GM21367 (cell line): ENCODE measurements at regions not wholly inside any gene's neighbourhood (a gene's known extent, or its start where the extent isn't known, plus 50 kb on each side); places are given as distances from the start of the nearest gene placed in this dataset.

Experiments
- ATAC-seq: cut with Tn5 transposase; IDR thresholded peaks from one replicate; pipeline ENCODE4 v1.9.1; 2021; ENCODE audit not compliant: unreplicated experiment

DNA sequence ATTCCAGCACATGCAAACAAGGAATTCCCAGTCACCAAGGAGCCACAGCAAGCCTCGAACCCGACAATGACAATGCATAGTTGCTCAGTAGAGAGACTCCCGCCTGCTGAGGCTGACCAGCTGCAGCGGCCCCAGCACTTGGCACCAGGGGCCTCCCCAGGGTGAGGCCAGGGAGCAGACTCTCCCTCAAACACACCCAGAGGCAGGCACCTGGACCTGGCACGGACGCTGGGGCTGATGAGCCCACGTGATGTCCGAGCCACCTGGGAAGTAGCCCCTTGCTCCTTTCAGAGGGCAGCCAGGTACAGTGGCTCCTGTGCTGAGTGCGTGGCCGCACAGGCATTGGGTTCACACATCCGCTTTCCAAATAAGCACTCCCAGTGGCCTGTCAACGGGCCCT is 315.9 kb upstream of the TGFBR2 start:
- ATAC-seq, result no peak

DNA sequence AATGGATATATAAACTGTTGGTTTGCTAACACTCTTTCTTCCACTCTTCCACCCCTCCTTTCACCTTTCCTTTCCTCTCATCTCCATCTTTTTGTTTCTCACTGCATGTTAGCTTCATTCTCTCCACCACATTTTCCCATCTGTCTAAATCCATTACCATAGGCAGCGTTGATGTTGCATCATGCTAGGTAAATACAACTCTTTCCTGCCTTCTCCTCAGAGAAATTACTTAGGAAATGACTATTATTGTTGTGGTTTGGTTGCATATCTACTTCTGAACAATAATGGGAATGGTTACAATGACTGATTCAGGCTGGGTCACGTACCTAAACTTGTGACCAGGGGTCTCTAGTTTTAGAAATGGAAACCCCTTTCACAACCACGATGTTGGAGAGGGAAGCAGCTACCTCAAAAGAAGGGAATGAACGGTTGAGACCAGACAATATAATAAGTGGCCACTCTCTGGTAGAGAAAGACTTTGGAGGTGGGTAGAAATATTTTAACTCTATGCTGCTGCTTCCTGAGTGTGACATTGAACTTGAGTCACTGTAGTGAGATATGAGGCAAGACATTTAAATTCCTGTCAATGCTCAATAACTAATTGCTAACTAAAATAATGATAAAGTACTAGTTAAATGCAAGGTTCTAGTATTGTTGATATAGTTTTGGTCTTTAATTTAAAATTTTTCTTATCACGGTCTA is 314.1 kb upstream of the TGFBR2 start:
- no peak for ATAC-seq

DNA sequence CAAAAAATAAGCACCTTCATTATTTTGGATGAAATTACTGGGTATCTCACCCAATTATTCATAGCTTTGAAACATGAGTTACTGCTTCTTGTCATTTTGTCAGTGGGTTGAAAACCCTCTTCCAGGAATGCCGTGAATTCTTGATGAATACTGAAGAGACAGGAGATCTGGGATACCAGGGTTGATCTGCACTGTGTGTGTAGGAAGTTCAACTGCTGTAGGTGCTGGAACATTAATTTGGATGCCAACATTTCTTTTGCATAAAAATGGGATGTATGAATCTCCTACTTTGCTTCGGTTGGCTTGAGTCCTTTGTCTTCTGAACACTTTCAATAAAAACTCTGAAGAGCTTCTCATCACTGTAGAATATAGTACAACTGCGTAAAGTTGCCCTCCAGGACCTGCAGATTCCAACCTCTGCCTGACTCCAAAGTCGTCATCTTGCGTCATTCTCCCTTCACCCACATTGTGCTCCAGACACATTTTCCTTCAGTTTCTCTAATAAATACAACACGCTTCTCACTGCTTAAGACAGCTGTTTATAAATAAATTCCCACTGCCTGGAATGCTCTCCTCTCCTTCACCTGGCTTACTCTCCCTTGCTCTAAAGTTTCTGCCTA is 312.7 kb upstream of the TGFBR2 start:
- ATAC-seq, result no peak

DNA sequence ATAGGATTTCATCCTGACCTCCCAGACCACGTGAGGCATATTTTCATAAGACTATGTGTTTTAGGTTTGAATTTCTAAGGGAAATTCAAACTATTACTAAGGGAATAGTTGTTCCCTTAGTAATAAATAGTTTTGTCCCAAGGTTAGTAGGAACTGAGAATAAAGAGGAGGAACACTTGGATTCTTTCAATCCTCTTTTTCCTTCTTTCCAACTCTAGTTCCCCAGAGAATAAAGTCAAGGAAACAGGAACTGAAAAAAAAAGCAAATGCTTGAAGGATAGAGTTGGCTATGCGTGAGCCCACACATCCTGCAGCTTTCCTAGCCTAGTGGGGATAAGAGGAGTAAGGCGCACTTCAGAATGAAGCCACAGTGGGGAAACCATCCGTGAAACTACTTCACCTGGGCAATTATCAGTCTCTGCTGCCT is 312.1 kb upstream of the TGFBR2 start:
- no peak for ATAC-seq

DNA sequence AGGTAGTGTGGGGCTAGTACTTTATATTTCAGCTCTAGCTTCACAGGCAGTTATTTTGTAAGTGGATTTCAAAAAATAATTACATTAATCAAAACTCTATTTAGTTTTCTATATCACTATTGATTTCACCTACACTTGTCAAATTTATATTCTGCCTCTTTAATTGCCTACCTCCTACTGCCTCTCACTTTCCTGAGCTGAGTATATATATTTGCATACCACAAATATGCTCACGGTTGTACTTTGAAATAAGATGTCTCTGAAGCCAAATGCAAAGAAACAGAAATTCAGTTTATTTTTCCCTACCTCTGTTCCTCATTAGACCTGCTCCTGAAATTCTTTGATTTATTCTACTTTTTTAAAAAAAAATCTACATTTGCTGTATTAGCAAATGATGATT is 309.3 kb upstream of the TGFBR2 start:
- ATAC-seq, result no peak

DNA sequence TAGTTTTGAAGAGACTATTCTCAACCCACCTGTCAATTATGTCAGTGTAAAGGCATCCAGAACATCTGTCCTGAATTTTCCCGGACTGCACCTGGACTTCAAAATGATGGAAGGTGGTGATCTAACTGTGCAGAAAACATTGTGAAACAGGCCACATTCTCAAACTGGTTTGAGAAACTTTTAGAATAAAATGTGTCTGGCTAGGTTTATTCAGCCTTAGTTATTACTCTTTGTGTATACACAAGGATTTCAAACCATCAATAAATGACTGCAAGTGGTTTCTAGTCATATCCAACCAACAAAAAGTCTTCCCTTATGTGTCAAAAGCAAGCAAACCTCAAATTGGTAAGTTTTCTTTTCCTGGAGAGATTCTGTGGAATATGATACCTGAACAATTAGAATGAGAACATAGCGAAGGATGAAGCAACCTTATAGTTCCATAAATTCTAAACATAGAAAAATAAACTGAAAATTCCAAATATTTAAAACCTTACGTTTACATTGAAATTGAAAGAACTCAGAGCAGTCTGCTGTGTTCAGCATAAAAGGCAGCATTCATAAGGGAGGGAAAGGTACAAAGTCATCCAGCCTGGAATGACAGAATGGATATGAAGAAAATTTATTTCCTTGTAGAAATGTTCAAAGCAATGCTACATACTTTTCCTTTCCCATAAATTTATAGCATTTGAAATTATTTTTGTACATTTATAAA is 306.6 kb upstream of the TGFBR2 start:
- ATAC-seq, result no peak

DNA sequence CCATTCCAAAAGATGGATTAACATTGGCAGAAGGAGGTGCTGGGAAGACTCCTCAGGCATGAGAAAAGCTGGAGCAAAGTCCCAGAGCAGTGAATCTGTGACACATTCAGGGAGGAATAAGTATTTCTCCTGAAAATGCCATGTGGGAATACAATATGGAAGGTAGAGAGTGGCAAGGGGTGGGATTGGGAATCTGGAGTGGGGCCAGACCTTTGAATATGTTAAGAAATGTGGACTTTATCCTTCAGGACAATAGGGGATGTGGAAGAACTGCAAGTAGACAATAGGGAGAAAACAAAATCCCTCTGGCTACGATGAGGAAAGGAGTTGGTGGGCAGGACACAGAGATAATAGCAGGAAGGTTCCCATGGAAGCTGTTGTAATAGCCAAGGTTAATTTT is 305.6 kb upstream of the TGFBR2 start:
- ATAC-seq, result no peak

DNA sequence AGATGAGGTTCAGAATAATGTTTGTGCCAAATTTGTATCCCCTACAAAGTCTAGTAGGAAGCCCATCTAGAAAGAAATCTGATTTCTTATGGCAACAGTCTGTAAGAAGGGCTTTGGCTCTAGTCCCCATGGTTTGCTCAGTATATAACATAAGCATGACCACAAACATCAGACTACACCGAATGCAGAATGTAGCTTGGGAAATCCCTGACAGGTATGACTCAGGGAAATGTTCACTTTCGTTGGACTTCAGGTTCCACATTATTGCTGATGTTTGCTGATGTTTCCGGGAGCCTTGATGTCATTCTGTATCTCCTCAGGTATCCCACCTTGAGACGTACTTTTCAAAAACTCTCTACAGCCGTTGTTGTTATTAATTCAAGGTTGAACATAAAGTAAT is 304.4 kb upstream of the TGFBR2 start:
- ATAC-seq, result no peak

DNA sequence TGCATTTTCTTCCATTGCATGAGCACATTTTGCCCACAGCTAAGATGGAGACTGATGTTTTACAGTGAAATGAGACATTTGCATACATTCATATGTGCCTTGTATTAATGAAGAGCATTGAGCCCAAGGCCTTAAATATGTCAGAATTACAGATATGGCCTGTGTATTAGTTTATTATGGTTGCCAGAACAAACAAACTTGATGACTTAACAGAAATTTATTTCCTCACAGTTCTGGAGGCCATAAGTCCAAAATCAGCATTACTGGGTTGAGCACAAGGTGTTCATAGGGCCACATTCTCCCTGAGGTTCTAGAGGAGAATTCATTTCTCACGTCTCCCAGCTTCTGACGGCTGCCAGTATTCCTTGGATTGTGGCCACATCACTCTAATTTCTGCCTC is 302.6 kb upstream of the TGFBR2 start:
- ATAC-seq, result no peak

DNA sequence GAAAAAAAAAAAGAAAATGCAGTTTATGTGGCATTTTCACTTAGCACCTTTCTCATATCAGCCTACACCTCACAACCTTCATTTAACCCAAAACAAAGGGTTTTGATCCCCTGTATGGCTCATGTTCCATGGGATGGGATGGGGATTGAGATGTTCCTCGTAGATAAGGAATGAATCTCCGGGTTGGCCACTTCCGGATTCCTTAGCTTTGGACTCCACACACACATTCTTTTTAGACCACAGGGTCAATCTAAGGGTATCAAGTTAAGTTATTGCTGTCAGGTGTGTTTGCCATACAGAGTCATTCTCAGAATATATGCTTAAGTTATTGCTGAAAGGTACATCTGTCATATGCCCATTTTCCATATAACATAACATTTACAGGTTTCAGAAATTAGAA is 301.4 kb upstream of the TGFBR2 start:
- no peak for ATAC-seq

DNA sequence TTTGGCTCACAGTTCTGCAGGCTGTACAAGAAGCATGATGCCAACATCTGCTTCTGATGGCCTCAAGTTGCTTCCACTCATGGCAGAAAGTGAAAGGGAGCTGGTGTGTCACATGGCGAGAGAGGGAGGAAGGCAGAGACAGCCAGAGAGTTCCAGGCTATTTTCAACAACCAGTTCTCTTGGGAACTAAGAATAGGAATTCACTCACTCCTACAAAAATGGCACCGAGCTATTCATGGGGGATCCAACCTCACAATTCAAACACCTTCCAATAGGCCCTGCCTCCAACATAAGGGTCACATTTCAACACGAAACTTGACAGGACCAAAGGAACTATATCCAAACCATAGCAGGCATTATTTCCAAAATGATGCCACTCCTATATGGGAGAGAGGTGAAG is 299.5 kb upstream of the TGFBR2 start:
- ATAC-seq, result no peak

DNA sequence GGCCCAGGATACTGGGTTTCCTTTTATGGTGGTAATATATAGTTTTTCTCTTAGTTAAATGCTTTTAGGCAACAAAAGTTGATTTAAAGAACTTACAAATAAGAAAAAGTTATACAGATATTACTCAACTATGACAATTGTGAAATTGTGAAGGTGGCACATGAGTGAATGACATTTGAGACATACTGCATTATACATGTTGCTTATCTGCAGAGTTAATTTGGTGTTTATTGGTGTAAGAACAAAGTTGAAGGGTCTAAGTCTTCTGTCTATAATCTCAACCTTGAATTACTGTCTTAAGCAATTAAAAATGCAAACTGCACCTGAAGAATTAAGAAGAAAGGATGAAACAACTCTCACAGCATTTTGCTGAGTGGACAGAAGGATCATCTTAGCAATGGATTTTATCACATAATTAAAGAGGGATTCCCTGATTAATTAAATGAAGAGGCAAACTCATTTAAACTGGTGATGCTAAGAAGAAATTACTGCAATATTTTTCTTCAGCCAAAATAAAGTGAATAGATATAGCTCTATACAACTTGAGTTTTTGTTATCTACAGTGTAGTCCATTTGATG is 298.9 kb upstream of the TGFBR2 start:
- no peak for ATAC-seq

DNA sequence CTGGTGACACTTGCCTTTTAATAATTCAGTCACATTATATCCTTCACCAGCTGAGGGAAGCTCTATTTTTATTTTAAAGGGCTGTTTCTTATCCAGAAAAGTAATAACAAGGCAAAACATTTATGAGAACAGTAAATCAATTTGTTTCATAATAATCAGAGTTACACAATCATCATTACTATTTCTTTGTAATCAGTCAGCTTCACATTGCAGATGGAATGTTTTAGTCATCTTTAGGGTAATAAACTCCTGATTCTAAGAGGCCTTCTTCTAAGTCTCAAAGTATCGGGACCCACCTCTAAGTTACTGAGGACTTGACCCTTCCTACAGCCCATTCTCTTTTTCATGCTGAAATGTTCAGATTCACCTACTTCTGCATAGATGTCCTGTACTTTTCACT is 298.3 kb upstream of the TGFBR2 start:
- ATAC-seq, result no peak

DNA sequence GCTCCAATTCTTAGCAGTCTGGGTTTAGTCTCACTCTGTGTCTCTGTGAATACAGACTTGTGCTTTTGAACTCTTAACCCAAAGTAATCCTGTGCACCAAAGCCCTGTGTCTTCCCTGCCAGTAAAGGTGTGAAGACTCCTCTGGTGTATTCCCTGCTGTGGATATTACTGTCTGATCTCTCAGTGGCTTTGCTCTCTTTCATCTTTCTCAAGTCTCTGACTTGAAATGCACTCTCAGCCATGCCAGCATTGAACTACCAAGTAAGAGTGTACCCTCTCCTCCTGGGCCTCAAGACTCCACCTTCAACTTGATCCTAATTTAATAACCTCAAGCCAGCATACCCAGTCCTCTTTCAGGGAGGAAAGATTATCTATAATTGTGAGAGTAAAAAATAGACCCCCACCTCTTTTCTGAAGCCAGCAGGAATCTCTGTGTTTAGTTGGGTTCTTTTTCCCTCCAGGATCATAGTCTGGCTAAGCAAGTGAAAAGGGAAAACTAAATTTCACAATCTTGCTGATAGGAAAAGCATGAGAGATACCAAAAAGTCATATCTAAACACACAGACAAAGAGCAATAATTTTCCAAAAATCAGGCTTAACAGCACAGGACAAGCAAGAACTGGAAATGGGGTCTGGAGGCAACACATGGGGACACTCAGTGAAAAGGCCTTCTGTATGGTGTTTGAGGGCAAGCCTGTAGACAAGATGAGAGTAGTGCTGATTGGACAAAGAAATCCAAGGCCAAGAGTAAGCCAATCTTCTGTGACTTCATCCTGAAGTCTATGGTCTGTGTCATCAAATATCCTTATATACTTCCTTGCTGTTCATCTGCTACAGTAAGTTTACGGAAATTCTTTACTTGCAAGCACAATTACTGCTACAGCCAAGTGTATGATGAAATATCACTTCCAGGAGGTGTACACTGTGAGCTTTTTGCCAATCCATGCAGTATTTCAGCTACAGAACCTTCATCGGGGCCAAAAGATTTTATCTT is 296.1 kb upstream of the TGFBR2 start:
- no peak for ATAC-seq

DNA sequence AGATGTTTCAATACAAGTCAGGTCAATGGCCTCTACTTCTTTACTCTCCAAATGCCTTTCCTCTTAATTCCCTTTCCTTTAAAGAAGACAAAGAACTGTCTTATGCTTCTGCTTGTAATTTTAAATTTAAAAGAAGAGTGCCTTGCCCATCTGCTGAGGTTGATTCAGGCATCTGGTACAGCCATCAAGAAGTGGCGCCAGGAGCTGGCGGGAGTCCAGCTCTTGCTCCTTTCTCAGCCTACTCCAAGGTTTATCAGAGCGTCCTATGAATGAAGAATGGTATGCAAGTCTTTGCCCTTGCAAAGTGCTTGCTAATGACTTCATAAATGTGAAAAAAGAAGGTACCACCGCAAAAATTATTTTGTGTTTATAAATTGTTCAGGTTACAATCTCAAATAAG is 294.6 kb upstream of the TGFBR2 start:
- ATAC-seq, result no peak

DNA sequence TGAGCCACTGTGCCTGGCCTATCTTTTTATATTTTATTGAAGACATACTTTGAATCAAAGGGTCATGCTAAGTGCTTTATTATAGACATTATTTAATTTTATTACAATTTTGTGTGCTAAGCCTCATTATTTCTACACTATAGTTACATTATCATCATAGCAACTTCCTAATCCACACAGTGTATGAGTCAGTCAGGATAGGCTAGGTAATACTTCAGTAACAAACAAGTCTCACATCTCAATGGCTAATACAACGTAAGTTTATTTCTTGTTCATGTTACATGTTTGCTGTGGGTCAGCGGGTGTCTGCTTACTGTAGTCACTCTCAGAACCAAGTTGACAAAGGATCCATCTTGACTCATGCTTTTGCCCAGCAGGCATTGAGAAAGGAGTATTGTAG is 292.6 kb upstream of the TGFBR2 start:
- ATAC-seq, result no peak

DNA sequence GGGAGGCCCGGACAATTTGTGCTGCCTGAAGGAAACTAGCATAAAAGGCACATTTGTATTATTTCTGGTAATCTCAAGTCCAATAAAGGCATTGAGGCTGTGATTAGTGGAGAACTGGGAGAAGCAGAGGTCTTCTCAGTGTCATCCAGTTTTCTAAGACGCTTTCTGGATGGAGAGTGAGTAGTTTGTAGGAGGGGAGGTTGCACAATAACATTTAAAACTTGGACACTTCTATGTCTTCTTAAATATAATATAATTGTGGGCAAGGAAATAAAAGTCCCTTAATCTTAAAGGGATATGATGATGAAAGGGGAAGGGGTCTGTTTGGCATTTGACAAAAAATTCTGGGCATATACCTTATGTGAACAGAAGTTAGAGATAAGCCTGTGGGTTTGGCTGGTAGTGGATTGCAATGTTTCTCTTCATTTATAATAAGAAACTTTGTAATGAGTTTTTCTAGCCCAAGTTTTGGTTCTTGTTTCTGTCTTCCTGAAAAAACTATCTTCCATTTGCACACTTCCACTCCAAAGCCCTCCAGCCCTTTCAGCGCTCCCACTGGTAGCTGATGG is 291.6 kb upstream of the TGFBR2 start:
- ATAC-seq, result no peak

DNA sequence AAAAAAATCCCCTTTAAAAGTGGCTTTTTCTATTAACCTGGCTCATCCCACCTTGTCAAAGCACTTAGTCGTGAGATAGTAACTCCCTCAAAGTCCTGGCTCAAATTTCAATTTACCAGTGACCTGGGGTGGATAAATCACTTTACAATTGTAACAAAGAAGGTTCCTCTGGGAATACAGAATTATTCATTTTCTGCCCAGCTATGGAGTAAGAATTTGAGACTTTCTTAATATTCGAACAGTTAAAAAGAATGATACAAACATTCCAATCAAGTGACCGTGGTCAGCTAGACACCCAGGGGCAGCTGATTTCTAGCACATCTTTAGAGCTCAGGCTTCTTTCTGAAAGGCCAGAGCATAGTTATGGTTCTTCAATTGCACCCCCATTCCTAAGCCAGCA is 291.0 kb upstream of the TGFBR2 start:
- no peak for ATAC-seq

DNA sequence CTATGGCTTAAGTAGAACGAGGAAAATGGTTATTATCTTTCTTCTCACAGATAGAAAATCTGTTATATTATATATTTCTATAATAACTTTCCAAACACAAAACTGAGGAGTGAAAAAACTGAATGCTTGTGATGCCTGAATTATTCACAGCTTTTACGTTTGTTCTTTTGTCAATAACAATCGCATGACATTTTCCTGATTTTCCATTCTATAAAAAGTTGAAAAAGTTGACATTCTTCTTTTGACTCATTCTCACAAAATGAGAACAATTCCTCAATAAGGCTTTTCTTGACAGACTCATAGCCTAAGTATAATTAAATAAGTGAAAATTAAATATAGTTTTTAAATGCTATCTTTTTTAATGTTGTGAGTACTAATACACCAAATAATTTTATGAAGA is 288.8 kb upstream of the TGFBR2 start:
- ATAC-seq, result no peak

DNA sequence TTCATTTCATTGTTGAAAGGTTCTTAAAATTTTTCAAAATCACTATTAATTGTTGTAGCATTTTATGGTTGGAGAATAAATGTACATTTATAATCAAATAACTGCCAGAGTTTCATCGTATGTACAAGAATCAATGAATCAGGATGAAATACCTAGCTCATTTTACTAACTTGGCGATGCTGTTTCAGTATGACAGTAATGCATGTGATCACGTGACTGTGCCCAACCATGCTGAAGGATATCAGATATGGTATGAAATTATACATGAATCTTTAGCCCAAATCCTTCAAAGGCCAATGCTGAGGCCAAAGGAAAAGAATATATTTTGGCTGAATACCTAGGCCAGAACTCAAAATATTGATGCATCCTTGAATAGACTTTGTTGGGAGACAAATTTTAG is 288.3 kb upstream of the TGFBR2 start:
- ATAC-seq, result no peak

DNA sequence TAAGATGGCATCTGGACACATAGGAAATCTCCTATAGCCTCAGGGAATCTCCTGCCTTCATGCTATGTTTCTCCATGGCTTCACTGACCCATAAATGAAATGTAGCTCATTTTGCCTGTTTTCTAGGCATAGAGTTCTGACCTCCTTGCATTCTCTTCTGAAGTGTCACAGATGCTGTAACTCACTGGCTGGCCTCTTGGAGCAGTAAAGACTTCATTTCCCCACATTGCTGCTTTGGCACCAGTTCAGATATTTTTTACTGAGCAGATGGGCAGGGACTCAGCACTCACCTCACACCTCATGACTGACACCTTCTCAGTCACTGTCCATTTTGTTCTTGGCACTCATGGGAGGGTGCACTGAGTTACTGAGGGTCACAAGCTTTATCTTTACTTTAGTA is 286.7 kb upstream of the TGFBR2 start:
- no peak for ATAC-seq
